Progenitor cell of endocrine pancreas (in vitro differentiated cells): ENCODE measurements at regions not wholly inside any gene's neighbourhood (a gene's known extent, or its start where the extent isn't known, plus 50 kb on each side); places are given as distances from the start of the nearest gene placed in this dataset.

Source experiments
- DNase-seq: peaks from one replicate; pipeline ENCODE4 v3.0.0; 2021; ENCODE audit warnings: low spot score; ENCODE audit not compliant: unreplicated experiment
- H3K27ac Mint-ChIP-seq: 2 replicates; pipeline ENCODE4 v1.8.0; 2021; ENCODE audit warnings: mild to moderate bottlenecking, moderate library complexity, mixed read lengths
- H3K27me3 Mint-ChIP-seq: 2 replicates; pipeline ENCODE4 v1.8.0; 2021; ENCODE audit warnings: mixed read lengths
- H3K36me3 Mint-ChIP-seq: 2 replicates; pipeline ENCODE4 v1.8.0; 2022; ENCODE audit warnings: mixed read lengths; ENCODE audit not compliant: insufficient read depth
- H3K4me1 Mint-ChIP-seq: 2 replicates; pipeline ENCODE4 v1.8.0; 2021; ENCODE audit warnings: low read depth, mixed read lengths
- H3K4me3 Mint-ChIP-seq: 2 replicates; pipeline ENCODE4 v1.8.0; 2021; ENCODE audit warnings: low read depth, mild to moderate bottlenecking, moderate library complexity, mixed read lengths
- H3K9me3 Mint-ChIP-seq: 2 replicates; pipeline ENCODE4 v1.8.0; 2021; ENCODE audit warnings: low read depth, mixed read lengths
- CTCF ChIP-seq: fragments of 200-600 bp; sonication (generic); IDR thresholded peaks from one replicate; pipeline ENCODE4 v1.5.0; 2021; ENCODE audit warnings: antibody characterized with exemption, mild to moderate bottlenecking; ENCODE audit not compliant: unreplicated experiment

DNA sequence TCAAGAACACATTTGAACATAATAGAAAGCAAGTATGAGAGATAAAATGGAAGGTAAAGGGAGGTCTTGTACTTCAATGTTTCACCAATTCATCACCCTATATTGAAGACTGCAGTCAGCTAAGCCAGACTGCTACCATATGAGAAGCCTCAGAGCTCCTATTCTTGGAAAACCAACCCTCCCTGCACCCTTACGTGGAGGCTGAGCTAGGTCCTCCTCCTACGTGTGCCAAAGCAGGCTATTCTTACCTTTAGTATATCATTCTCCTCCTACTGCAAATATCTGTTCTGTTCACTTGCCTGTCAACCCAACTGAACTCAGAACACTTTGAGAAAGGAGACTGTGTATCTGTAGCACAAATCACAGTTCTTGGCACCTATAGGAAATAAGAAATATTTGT is 255.8 kb upstream of the HNRNPA3 start:
- TF ChIP-seq CTCF: no peak
- Mint-ChIP-seq H3K27me3 (peaks cover 16% of the 10 kb centered on the region), H3K9me3 (no peaks in the 10 kb centered on the region), H3K4me1 (no peaks in the 10 kb centered on the region), H3K27ac (no peak overlapping the region), H3K36me3 (no peaks in the 10 kb centered on the region), H3K4me3 (no peak overlapping the region)
- no peak for DNase-seq

DNA sequence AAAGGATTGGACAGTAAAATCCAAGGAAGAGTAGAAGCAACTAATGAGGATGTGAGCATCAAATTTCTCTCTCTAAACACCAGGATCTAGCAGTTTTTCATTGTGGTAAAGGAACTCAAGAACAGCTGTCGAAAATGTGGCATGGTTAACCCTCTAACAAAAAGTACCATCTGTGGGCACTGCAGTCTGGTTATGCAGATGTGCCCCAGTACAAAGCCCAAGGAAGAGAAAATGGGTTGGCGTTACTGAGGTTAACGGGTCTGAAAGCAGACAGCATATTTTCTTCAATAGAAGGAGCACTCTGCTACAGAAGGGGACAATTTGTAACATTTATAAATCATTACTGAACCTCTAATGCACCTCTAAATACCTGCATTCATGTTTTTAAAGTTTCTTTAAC is 253.0 kb upstream of the HNRNPA3 start:
- TF ChIP-seq CTCF: no peak
- no peak overlapping the region for H3K27ac Mint-ChIP-seq

DNA sequence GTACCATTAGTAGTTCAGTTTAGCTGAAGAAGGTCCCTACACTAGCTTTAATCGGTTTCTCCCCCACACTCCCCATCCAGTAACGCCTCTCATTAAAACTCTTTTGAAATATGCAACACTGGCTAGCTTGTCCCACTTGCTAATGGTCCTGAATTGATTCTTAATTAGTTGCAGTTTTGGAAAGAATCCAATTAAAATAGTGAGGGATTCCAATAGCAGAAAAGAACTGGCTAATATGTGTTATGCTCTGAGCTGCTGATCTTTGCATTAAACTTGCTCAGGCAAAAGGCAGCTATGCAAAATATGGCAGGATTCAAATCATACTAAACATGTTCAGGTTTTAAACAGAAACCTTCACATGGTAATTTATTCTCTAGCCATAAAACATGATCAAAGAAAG is 252.5 kb upstream of the HNRNPA3 start:
- H3K4me3 Mint-ChIP-seq: no peak overlapping the region
- DNase-seq: no peak
- H3K27ac Mint-ChIP-seq: no peak overlapping the region
- H3K27me3 Mint-ChIP-seq: peaks cover 20% of the 10 kb centered on the region
- TF ChIP-seq CTCF: no peak
- no peaks in the 10 kb centered on the region for H3K4me1 Mint-ChIP-seq
- no peaks in the 10 kb centered on the region for H3K36me3 Mint-ChIP-seq
- no peaks in the 10 kb centered on the region for H3K9me3 Mint-ChIP-seq

More for the DNA sequence above, 253.0 kb upstream of the HNRNPA3 start:
- no peak for DNase-seq
- Mint-ChIP-seq H3K4me1 (no peaks in the 10 kb centered on the region), H3K27me3 (peaks cover 19% of the 10 kb centered on the region), H3K9me3 (no peaks in the 10 kb centered on the region), H3K4me3 (no peak overlapping the region), H3K36me3 (no peaks in the 10 kb centered on the region)

GRCh38 chr2:176960736-176961520 is 251.7 kb upstream of the HNRNPA3 start:
- Mint-ChIP-seq H3K36me3 (no peaks in the 10 kb centered on the region), H3K4me1 (no peaks in the 10 kb centered on the region), H3K9me3 (no peaks in the 10 kb centered on the region), H3K27me3 (peaks cover 22% of the 10 kb centered on the region), H3K27ac (no peak overlapping the region), H3K4me3 (no peak overlapping the region)
- TF ChIP-seq CTCF: no peak
- no peak for DNase-seq

DNA sequence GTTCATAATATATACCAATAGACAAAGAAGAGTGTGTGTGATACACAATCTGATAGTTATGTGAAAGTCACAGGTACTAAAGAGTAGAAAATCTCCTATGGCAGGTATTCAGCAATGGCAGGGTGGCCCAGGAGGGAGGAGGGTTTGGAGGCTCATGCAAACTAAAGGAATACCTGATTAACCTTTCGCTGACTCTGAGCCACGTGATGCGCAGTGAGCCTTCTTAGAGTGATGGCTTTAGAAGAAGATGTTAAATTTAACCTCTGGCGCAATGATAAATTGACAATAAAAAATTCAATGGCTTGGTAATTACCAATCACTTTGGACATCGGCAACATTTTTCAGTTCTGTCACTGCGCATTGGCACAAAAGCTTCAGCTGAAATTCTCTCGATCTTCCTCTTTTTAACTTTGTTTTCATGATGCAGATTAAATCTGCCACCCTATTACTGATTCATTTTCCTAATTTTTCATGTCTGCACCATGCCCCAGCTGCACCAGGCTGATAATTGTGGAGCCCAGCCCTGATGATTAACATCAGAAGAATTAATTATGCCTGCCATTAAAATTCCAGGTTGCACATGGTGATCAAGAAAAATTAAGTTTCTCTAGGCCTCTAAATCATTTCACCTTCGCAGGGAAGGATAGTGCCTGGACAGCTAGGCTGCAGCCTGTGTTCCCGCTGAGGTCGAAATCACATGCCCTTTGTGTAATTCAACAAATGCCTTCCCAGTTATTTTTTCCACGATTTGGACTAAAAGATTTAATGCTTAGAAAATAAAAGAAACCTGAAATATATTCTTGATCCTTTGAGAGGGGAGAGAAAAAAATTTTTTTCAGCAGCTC is 250.6 kb upstream of the HNRNPA3 start:
- no peak for DNase-seq
- Mint-ChIP-seq H3K4me1 (no peaks in the 10 kb centered on the region), H3K36me3 (no peaks in the 10 kb centered on the region), H3K27me3 (peaks cover 22% of the 10 kb centered on the region), H3K27ac (no peak overlapping the region), H3K9me3 (no peaks in the 10 kb centered on the region), H3K4me3 (no peak overlapping the region)
- TF ChIP-seq CTCF: no peak
